Ovary (tissue), 3 donors: ENCODE measurements at regions not wholly inside any gene's neighbourhood (a gene's known extent, or its start where the extent isn't known, plus 50 kb on each side); places are given as distances from the start of the nearest gene placed in this dataset.

Experiments used
- EP300 ChIP-seq: sonication (generic); formaldehyde crosslinking; IDR thresholded peaks from one replicate; pipeline ENCODE4 v1.6.1; 2017; ENCODE audit warnings: antibody characterized with exemption
- POLR2A ChIP-seq: fragments of 450-650 bp; IDR thresholded peaks from one replicate; pipeline ENCODE4 v1.6.1; 2017; ENCODE audit warnings: antibody characterized with exemption, mild to moderate bottlenecking, moderate library complexity
- TF ChIP-seq, protein P1 (sequence below), 3 donors: fragments of 450-650 bp in 2 of 3; fragments of 200-600 bp in 1 of 3; IDR thresholded peaks; one replicate each; pipeline versions ENCODE4 v1.5.1 to v1.8.0; 2016 to 2022; ENCODE audit warnings: antibody characterized with exemption in 3 of 3, mild to moderate bottlenecking in 1 of 3
- donor health status: DM: no; HTN: no; CAD: no.

GRCh38 chrX:114075073-114075673, 508.7 kb upstream of the HTR2C start:
- TF ChIP-seq EP300 (no peak), POLR2A (no peak)
- TF ChIP-seq, protein P1, sequence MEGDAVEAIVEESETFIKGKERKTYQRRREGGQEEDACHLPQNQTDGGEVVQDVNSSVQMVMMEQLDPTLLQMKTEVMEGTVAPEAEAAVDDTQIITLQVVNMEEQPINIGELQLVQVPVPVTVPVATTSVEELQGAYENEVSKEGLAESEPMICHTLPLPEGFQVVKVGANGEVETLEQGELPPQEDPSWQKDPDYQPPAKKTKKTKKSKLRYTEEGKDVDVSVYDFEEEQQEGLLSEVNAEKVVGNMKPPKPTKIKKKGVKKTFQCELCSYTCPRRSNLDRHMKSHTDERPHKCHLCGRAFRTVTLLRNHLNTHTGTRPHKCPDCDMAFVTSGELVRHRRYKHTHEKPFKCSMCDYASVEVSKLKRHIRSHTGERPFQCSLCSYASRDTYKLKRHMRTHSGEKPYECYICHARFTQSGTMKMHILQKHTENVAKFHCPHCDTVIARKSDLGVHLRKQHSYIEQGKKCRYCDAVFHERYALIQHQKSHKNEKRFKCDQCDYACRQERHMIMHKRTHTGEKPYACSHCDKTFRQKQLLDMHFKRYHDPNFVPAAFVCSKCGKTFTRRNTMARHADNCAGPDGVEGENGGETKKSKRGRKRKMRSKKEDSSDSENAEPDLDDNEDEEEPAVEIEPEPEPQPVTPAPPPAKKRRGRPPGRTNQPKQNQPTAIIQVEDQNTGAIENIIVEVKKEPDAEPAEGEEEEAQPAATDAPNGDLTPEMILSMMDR (IDR thresholded peaks at IDR 0.05): no peak
